ENCODE measurements at regions not wholly inside any gene's neighbourhood (a gene's known extent, or its start where the extent isn't known, plus 50 kb on each side); places are given as distances from the start of the nearest gene placed in this dataset.

DNA sequence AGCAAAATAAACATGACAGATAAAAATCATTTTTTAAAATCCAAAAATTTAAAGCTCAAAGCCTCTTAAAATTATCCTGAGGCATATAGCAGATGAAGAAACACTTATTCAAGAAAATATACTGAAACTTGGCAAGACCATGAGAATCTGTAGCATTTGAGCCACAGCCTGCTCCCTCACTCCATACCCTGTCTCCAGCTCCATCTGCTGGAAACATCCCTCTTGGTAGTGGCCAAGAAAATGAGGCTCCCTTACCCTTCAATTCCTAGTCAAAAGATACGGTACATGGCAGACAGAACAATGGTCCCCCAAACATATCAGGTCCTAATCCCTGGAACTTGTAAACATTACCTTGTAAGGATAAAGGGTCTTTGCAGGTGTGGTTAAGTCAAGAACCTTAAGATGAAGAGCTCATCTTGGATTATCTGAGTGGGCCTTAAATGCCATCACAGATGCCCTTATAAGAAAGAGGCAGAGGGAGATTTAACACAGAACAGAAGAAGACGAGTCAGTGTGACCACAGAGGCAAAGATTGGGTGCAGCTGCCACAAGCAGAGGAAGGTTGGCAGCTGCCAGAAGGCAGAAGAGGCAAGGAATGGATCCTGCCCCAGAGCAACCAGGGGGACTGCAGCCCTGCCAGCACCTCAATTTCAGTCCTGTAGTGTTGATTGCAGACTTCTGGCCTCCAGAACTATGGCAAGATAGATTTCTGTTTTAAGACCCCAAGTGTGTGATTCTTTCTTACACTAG is 149.4 kb downstream of the ZNF248 start:
- TF ChIP-seq ZNF678 (CRISPR knock-in tag; IDR thresholded peaks at IDR 0.05) = no peak
- TF ChIP-seq, protein P1, sequence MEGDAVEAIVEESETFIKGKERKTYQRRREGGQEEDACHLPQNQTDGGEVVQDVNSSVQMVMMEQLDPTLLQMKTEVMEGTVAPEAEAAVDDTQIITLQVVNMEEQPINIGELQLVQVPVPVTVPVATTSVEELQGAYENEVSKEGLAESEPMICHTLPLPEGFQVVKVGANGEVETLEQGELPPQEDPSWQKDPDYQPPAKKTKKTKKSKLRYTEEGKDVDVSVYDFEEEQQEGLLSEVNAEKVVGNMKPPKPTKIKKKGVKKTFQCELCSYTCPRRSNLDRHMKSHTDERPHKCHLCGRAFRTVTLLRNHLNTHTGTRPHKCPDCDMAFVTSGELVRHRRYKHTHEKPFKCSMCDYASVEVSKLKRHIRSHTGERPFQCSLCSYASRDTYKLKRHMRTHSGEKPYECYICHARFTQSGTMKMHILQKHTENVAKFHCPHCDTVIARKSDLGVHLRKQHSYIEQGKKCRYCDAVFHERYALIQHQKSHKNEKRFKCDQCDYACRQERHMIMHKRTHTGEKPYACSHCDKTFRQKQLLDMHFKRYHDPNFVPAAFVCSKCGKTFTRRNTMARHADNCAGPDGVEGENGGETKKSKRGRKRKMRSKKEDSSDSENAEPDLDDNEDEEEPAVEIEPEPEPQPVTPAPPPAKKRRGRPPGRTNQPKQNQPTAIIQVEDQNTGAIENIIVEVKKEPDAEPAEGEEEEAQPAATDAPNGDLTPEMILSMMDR (CRISPR knock-in tag; IDR thresholded peaks at IDR 0.05) = peak; percentile 36
- TF ChIP-seq, protein P2, sequence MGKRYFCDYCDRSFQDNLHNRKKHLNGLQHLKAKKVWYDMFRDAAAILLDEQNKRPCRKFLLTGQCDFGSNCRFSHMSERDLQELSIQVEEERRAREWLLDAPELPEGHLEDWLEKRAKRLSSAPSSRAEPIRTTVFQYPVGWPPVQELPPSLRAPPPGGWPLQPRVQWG (CRISPR knock-in tag; IDR thresholded peaks at IDR 0.05; ENCODE audit: borderline replicate concordance, low read depth) = no peak

Data from HepG2 (cell line).